Activated CD4-positive, alpha-beta T cell treated with anti-CD3 and anti-CD28 coated beads, Interleukin-2, amount 50 U/mL, for 24 hours (primary cell): ENCODE measurements at regions not wholly inside any gene's neighbourhood (a gene's known extent, or its start where the extent isn't known, plus 50 kb on each side); places are given as distances from the start of the nearest gene placed in this dataset.

Source experiments
- DNase-seq, 2 donors: peaks; one replicate each; pipeline ENCODE4 v3.0.0-alpha.2; 2020; ENCODE audit warnings: low read depth in 1 of 2, low spot score in 1 of 2

- DNase-seq, result no peak
Observed at GRCh38 chr4:111542056-111542455, 603.2 kb upstream of the FAM241A start.

GRCh38 chr4:111546881-111547280, 598.4 kb upstream of the FAM241A start:
- DNase-seq, result no peak

DNA sequence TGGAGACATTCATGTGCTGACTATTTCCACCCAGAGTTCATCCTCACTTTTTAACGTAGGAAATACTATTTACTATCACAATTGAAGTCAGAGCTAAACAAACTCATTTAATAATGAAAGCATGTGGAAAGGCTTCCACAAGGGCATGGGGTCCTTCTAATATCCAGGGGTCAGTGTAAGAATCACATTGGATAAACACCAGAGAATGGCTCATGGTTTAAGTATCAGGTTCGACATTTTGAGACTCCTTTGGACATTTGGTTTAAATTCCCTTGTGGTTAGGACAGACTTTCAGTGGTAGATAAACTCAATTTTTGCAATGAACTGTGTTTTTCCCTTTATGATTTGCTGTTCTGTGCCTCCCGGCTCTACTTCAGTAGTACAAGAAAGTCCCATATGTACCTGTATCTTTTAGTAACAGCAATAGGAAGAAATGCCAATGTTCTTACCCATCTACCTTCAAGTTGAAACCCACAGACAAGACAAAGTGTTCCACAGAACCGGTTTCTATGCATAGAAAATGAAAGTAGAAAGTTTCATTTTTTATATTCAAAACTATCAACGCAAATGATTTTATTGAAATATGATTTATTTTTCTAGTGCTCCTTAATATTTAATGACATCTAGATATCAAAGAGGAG, 589.0 kb upstream of the FAM241A start:
- no peak for DNase-seq

DNA sequence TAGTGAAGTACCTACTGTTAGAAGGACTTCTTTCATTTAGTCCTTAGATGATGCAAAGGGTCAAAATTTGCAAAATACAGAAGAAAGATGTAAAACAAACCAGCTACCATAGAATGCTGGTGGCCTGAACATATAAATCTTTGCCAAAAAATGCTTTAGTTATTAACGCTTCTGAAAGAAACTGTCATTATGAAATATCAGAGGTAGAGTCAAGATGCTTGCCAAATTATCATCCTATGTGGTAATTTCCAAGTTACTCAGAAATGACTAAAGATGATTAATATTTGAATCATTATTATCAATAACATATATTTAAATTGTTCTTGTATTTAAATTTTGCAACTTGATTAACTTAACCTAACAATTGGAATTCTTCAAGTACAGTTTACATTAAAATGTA, 588.4 kb upstream of the FAM241A start:
- DNase-seq, result no peak

- no peak for DNase-seq
Observed at GRCh38 chr4:111562826-111563225, 582.4 kb upstream of the FAM241A start.

DNA sequence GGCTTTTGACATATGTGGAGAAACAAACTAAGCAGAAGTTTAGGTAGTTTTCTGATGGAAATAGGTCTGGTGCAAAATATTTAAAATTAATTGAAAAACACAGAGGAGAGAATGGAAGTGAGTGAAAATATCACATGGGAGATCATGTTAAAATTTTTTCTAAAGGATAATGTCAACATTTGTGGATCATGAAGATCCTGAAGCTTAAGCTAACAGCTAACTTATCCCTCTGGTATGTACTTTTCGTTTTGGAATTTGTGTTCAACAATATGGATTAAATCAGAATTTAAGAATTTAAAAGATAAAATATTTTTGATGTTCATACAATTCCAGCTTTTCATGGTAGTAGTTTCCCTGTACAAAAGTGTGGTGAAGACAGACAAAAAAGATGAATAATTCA, 572.8 kb upstream of the FAM241A start:
- no peak for DNase-seq

GRCh38 chr4:111573386-111573785, 571.9 kb upstream of the FAM241A start:
- DNase-seq, result no peak

DNA sequence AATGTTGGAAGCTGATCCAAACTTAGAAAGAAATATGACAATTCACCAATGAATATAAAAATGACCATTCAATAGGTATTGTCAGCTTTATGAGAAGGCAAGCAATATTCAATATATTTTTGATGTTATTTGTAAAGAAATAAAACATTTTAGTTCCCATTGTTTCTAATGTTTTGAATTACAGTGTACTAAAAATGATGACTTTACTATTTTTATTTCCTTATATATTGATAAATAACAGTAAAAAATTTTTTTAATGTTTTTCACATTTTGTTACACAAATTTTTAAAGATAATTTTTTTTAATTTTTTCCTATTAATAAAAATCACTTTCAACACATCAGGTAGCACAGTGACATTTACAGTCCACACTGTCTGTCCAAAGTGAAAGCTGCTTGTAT, 565.5 kb upstream of the FAM241A start:
- no peak for DNase-seq

- DNase-seq, result no peak
Observed at GRCh38 chr4:111595456-111595855, 549.8 kb upstream of the FAM241A start.

DNA sequence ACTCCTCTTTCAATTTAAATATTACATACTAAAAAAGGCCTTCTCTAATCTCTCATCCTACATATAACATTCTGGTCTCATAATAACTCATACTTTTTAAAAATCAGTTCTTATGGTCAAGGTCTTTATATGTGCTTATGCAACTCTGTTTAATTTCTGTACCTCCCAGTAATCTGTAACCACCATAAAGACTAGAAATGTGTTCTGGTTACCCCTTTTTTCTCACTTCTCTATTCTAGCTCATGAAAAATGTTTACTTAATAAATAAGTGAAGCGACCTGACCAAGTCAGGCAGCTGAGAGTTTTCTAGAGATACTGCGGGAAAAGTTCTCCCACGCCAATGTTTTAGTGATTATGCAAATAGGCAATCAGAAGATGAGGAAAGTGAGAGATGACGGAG, 548.8 kb upstream of the FAM241A start:
- DNase-seq, result no peak

- DNase-seq, result no peak
Observed at GRCh38 chr4:111601671-111602070, 543.6 kb upstream of the FAM241A start.

DNA sequence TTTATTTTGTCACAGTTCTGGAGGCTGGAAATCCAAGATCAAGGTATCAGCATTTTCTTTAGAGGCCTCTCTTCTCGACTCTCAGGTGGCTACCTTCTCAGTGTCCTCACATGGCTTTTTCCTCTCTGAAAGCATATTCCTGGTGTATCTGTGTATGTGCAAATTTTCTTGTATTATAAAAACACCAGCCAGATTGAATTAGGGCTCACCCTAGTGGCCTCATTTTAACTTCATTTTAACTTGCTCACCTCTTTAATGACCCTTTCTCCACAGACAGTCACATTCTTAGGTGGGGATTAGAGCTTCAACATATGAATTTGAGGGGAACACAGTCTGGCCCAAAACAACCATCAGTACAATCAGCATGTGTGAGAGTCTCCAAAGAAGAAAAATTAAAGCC, 542.4 kb upstream of the FAM241A start:
- no peak for DNase-seq

- DNase-seq, result no peak
Observed at GRCh38 chr4:111605111-111605510, 540.1 kb upstream of the FAM241A start.

GRCh38 chr4:111610681-111611080, 534.6 kb upstream of the FAM241A start:
- no peak for DNase-seq

DNA sequence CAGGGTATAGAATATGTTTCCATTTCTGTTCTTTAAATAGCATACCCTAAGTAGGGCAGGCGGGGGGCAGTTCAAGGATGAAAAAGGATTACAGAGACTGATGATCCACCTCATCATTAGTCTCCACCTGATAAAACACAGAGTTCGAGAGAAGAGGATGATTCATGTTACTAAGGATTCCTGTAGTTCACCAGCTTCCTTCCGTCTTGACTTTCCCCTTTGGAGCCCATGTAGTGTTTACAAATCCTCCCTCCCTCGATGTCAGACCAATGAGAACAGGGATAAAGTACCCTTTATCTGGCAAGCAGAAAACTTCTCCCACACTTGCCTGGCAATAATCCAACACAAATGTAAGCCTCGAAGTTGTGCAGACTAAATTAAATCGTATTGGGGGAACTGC, 526.3 kb upstream of the FAM241A start:
- DNase-seq, result no peak

DNA sequence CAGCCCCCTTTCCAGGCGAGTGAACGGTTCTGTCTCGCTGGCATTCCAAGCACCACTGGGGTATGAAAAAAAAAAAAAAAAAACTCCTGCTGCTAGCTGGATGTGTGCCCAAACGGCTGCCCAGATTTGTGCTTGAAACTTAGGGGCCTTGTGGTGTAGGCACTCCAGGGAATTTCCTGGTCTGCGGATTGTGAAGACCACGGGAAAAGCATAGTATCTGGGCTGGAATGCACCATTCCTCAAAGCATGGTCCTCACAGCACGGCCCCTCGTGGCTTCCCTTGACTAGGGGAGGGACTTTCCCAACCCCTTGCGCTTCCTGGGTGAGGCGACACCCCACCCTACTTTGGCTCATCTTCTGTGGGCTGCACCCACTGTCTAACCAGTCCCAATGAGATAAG, 516.8 kb upstream of the FAM241A start:
- no peak for DNase-seq

DNA sequence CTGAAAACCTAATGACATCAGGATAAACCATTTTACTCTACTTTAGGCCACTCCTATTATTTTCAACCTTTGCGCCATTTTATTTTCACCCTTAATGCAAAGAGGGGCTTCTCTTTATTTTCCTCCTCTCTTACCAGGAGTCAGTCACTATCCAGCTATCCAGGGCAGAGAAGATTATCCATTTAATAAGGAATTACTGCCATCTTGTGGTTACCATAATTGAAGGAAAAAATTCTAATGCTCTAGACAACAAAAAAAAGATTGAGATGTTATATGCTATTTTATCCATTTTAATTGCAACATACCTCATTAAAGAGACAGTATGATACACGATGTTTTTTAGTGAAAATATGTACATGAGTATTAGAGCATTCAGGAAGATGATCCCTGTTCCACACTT, 514.5 kb upstream of the FAM241A start:
- no peak for DNase-seq

- DNase-seq, result no peak
Observed at GRCh38 chr4:111631215-111631999, 513.8 kb upstream of the FAM241A start.

GRCh38 chr4:111632641-111633151, 512.6 kb upstream of the FAM241A start:
- DNase-seq, result no peak

DNA sequence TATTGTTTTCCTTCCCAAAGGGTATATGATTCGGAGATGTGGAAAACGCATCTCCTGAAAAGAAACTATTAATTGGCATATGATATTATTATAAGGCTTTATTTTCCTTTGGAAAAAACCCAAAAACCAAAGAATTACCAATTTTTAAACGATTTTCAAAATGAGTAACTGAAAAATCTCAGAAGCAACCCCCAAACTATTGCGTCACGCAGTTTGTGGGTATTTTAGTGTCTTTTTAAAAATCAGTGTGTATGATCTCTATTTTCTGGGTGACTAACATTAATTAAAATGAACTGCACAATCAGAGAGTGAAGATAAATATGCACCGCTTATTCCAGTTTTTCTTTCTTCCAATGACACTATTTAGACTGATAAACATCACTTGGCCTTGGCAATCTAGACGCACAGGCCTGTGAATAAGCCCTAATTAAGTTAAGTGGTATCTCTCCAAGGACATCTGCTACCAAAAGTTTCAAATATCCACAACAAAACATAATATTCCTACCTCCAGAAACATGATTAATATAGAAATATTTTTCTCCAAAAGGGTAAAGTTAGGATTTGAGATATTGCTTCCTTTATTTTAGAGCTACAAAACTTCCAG, 511.5 kb upstream of the FAM241A start:
- DNase-seq, result no peak

DNA sequence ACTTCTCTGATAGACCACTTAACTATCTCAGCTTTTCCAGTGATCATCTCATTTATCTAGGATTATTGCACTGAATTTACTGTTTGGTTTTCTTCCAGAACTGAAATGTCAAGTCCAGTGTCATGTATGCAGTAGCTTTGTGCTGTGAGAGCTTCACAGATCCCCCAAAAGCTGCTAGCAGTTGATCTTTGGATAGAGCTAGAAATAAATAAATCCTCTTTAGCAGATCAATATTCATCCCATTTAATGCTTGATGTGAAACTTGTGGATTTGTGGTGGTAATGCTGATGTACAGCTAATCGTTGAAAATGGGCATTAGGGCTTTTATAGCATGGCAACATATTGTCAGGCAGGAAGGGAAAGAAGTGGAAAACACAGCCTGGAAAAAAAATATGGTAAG, 509.6 kb upstream of the FAM241A start:
- DNase-seq, result no peak

- DNase-seq, result no peak
Observed at GRCh38 chr4:111636961-111637585, 508.2 kb upstream of the FAM241A start.
